NCI-H2196 (cell line): ENCODE measurements at regions not wholly inside any gene's neighbourhood (a gene's known extent, or its start where the extent isn't known, plus 50 kb on each side); places are given as distances from the start of the nearest gene placed in this dataset.

Experiments used
- DNase-seq: peaks from one replicate; lab custom pipeline; 2025; ENCODE audit not compliant: unreplicated experiment; lab: John Stamatoyannopoulos, UW

DNA sequence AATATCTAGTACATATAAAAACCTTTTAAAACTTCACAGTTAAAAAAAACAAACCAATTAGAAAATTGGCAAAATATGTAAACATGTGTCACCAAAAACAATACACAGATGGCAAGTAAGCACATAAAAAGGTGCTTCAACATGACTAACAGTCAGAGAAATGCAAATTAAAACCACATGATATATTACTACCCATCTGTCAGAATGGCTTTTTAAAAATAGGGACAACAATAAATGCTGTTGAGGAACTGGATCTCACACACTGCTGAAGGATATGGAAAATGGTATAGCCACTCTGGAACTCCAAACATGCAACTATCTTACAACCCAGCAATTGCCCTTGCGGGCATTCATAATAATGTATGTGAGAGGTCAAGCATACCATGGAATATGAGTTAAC is 1153.6 kb downstream of the FLRT2 start:
- DNase-seq, result no peak

GRCh38 chr14:86675059-86675458 is 1145.1 kb downstream of the FLRT2 start:
- DNase-seq, result no peak

DNA sequence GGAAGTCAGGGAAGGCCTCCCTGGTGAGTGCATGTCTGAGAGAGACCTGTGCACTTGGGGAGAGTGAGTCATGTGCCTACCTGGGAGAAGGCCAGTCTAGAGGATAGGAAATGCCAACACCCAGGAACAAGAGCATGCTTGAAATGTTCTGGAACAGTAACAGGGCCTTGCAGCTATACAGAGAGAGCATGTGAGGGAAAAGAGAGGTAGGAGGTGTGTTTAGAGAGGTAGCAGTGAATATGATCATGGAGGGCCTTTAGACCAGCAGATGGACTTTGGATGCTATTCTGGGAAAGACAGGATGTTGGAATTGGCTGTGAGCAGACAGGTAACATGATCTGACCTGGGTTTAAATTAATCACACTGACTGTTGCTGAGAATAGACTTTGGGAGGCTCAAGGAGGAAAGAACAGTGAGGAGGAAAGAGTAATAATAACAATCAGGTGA is 1143.6 kb downstream of the FLRT2 start:
- DNase-seq, result no peak

DNA sequence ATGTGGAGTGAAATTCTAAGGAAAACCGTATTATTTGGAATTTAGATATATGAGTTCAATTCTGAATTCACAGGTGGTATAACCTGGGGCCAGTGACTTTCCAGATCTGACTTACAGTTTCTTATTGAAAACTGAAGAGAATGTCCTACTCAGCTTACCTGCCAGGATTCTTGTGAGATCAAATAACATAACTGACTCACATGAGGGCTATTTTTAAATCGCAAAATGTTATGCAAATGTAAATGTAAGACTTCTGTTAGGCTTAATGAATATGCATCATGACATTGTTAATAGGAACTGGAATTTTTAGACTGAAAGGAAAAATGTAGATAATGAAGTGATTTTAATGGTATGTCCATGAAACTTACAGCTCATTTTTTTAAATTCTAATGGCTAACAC is 1142.1 kb downstream of the FLRT2 start:
- DNase-seq, result no peak

- no peak for DNase-seq
Measured at GRCh38 chr14:86665975-86666374, 1136.0 kb downstream of the FLRT2 start.

GRCh38 chr14:86662334-86662733 is 1132.4 kb downstream of the FLRT2 start:
- no peak for DNase-seq

DNA sequence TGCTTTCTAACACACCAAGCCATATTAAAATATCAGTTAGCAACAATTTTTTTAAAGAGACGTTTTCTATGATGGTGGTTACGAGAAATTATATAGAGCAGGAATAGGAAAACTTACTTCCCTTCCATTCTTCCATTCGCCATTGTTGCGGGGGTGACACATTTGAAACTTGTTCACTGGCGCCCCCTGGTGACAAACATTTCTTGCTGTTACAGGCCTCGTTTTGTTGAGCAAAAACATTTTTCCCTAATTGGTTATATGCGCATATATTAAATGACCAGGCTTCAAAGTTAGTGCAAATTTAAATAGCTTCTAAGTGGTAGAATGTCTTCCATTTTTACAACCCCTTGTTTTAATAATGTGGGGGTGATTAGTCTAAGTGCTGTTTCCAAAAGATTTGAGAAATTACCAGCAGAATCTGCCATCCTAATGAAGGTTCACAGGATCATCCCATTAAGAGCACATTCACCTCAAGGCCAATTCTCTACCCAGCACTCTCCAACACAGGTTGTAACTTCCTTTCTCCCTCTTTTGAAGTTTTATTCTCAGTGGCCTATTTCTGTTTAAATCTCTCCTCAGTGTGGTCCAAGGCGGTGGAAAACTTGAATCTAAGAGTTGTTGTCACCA is 1124.7 kb downstream of the FLRT2 start:
- DNase-seq, result peak; percentile 6

- no peak for DNase-seq
Measured at GRCh38 chr14:86652526-86652925, 1122.6 kb downstream of the FLRT2 start.

GRCh38 chr14:86646696-86647690 is 1117.0 kb downstream of the FLRT2 start:
- no peak for DNase-seq

DNA sequence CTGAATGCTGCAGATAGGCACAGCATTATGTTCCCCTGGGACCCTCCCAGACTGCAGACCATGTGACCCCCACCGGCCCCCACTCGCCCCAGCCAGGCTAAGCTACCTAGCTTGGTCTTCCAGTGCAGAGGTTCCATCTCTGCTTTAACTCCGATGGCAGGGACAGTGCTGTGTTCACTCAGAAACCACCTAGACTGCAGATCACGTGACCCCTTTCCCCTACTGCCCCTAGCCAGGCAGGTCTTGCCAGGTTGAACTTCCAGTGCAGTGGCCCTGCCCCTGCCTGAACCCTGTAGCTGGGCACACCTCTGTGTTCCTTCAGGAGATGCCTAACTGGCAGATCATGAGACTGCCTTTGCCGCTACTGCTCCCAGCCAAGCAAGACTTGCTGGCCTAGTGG is 1116.2 kb downstream of the FLRT2 start:
- DNase-seq, result no peak

DNA sequence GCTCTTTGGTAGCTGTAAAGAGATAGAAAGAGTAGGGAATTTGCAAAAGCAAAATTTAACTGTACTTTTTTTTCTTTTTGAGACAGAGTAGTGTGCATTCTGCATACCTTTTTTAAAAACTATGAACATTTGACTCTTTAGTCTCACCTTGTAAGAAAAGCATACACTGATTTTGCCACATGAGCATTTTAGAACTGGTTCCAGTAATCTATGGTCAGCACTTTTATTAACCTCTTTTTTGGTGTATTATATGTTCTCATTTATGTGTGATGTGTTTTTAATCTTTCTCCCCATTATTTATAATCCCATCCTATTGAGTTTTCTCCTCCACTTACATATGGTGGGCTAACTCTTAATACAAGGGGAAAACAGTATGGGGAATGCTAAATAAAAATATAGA is 1111.4 kb downstream of the FLRT2 start:
- DNase-seq, result no peak

- no peak for DNase-seq
Measured at GRCh38 chr14:86640288-86640687, 1110.3 kb downstream of the FLRT2 start.

- no peak for DNase-seq
Measured at GRCh38 chr14:86639666-86640065, 1109.7 kb downstream of the FLRT2 start.

DNA sequence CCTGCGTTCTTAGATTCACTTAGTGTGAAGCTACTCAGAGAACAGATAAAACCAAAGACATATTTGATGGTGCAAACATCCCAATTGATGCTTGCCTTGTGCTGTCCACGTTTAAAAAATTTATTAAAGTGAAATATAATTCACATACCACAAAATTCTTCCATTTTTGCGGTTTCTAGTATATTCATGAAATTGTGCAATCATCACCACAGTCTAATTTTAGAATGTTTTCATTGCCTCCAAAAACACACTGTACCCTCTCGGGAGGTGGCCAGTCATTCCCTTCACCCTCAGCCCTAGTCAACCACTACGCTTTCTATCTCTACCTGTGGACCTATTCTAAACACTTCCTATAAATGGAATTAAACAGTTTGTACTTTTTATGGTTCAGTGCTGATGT is 1109.2 kb downstream of the FLRT2 start:
- no peak for DNase-seq

DNA sequence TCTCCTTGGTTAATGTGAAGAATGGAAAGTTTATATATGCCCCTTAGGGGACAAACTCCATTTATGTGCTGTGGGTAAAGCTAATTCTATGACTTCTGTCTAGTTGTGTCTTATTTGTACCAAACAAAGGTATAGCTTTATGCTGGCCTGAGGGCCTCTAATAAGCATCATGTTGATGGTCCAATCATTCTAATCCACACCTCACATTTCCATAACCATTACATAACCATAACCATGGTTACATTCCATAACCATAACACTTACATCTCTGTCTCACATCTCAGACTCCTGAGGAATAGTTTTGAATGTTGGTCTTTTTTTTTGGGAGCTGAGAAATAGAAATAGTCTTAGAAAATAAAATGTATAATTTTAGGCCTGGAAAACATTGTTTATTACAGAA is 1097.1 kb downstream of the FLRT2 start:
- DNase-seq, result no peak

- DNase-seq, result no peak
Measured at GRCh38 chr14:86626530-86626929, 1096.6 kb downstream of the FLRT2 start.

- no peak for DNase-seq
Measured at GRCh38 chr14:86625637-86626036, 1095.7 kb downstream of the FLRT2 start.

- DNase-seq, result no peak
Measured at GRCh38 chr14:86619726-86620125, 1089.8 kb downstream of the FLRT2 start.

- DNase-seq, result no peak
Measured at GRCh38 chr14:86613786-86614185, 1083.8 kb downstream of the FLRT2 start.

DNA sequence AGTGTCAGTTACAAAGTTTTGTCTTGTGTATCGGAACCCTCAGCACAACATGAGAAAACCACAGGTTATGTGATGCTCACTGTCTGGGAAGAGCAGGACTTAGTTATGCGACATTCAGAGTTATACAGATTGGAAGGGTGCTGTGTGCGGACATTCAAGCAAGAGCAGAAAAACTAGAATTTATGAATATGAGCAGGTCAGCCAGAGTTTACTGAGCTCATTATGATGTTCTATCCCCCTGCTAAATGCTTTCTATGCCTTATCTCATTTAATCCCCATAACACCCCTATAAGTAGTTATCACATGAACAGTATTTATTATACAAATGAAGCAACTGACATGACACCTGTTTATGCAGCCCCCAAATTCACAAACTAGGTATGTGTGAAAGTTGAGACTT is 1083.2 kb downstream of the FLRT2 start:
- DNase-seq, result no peak

- no peak for DNase-seq
Measured at GRCh38 chr14:86604561-86604960, 1074.6 kb downstream of the FLRT2 start.

DNA sequence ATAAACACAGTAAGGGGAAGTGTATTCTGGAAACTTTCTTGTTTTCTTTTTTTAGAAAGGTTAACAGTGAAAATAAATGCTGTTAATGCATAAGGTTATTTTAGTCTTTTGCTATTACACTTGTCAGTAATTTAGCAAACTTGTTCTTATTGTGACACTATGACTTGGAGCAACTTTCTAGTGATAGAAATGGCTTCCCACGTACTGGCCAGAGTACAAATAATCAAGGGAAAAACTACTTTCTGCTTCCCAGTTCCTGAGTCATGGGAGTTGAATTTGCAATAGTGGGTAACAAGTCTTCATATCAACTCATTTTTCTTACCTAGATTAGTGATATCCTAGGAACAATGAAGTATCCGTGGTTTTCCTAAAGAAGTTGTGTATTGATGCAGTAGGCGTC is 1072.3 kb downstream of the FLRT2 start:
- no peak for DNase-seq
